Pancreas (tissue), 10 donors: ENCODE measurements at regions not wholly inside any gene's neighbourhood (a gene's known extent, or its start where the extent isn't known, plus 50 kb on each side); places are given as distances from the start of the nearest gene placed in this dataset.

ENCODE experiments used
- ATAC-seq, 4 donors: fragments of 200-7000 bp; cut with Tn5 transposase; one replicate each; pipeline versions ENCODE4 v1.8.0 to v1.9.1; 2020; ENCODE audit warnings: mild to moderate bottlenecking in 4 of 4, moderate library complexity in 4 of 4
- DNase-seq, 6 donors: peaks; one replicate each; pipeline ENCODE4 v3.0.0-alpha.2; 2020
- FAIRE-seq: peaks from 2 replicates; lab custom pipeline; 2012; peaks lifted over from hg19 to GRCh38; lab: Jason Lieb, UNC
- H3K27ac ChIP-seq, 4 donors: fragments of 200-600 bp; sonication (generic); 1 replicate in 3 of 4; 2 replicates in 1 of 4; pipeline versions ENCODE4 v1.5.0 to v1.8.0; 2020
- H3K27me3 ChIP-seq, 4 donors: fragments of 200-600 bp; one replicate each; pipeline ENCODE4 v1.8.0; 2021
- H3K36me3 ChIP-seq, 3 donors: fragments of 200-600 bp; sonication (generic) in 1 of 3; one replicate each; pipeline versions ENCODE4 v1.5.0 to v1.8.0; 2020 to 2021
- H3K4me1 ChIP-seq, 3 donors: fragments of 200-600 bp; one replicate each; pipeline ENCODE4 v1.8.0; 2021
- H3K4me3 ChIP-seq, 4 donors: fragments of 200-600 bp; sonication (generic) in 2 of 4; one replicate each; pipeline versions ENCODE4 v1.5.0 to v1.8.0; 2020 to 2021
- H3K9me3 ChIP-seq, 4 donors: fragments of 200-600 bp; one replicate each; pipeline ENCODE4 v1.8.0; 2021
- WGBS, 2 donors: extraction: QIAGEN DNeasy Blood & Tissue Kit; methylation state at CpG; one replicate each; pipeline ENCODE4 v1.1.7; 2013; 5-methylcytosine and 5-hydroxymethylcytosine counted together
- intact Hi-C, 3 donors: fragments of 100-400 bp; cut with DNase I; formaldehyde crosslinking; loops; one replicate each; pipeline versions ENCODE4 v1.11.1 to v1.14.2; 2022
- TF ChIP-seq, protein P1 (sequence below), 4 donors: fragments of 200-600 bp; sonication (generic) in 3 of 4; IDR thresholded peaks; one replicate each; pipeline versions ENCODE4 v1.5.0 to v1.8.0; 2021; ENCODE audit warnings: antibody characterized with exemption in 4 of 4
- donor health status: healthy with polysubstance abuse.
- donor health status: DM: no; HTN: no; CAD: no; lungs with moderate emphysema.
- donor health status: DM: no; HTN: no; CAD: no.
- donor health status: control.
- donor health status: control.
- donor health status: Bipolar disorder and iron deficiency.
- donor health status: DM: yes; HTN: yes; CAD: no.
- donor health status: DM: no; HTN: no; CAD: no.
- donor health status: DM: no; HTN: no; CAD: no.
- donor health status: DM: yes; HTN: yes; CAD: no.

DNA sequence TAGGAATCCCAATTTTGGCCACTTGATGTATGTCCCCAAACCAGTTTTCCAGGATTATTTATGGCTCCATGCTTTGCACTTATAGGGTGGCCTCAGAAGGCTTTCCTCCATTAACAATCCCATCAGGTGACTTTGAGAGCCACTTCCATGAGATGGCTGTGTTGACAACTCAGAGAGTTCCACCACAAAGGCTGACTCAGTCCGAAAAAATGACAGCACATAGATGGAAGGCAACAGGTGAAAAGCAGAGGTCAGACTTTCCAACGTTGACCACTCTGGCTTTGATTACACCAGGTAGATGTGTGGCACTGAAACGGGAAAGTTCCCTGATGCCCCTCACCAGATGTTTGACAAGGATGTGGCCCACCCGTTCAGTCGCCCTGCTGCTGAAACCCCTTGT is 431.4 kb upstream of the TNP1 start:
- TF ChIP-seq, protein P1, sequence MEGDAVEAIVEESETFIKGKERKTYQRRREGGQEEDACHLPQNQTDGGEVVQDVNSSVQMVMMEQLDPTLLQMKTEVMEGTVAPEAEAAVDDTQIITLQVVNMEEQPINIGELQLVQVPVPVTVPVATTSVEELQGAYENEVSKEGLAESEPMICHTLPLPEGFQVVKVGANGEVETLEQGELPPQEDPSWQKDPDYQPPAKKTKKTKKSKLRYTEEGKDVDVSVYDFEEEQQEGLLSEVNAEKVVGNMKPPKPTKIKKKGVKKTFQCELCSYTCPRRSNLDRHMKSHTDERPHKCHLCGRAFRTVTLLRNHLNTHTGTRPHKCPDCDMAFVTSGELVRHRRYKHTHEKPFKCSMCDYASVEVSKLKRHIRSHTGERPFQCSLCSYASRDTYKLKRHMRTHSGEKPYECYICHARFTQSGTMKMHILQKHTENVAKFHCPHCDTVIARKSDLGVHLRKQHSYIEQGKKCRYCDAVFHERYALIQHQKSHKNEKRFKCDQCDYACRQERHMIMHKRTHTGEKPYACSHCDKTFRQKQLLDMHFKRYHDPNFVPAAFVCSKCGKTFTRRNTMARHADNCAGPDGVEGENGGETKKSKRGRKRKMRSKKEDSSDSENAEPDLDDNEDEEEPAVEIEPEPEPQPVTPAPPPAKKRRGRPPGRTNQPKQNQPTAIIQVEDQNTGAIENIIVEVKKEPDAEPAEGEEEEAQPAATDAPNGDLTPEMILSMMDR (IDR thresholded peaks at IDR 0.05): no peak
- FAIRE-seq: no peak
- H3K9me3 ChIP-seq: no peaks in the 10 kb centered on the region
- peaks cover 0 to 9% (median 7%) of the 10 kb centered on the region in 3 donors for H3K4me1 ChIP-seq
- 84 to 87% methylated on average over 5 of the region's 5 CpGs for WGBS, 2 donors
- H3K36me3 ChIP-seq: no peaks in the 10 kb centered on the region
- H3K27me3 ChIP-seq: no peaks in the 10 kb centered on the region
- ATAC-seq: no peak
- no peak overlapping the region for H3K4me3 ChIP-seq
- H3K27ac ChIP-seq: no peak overlapping the region
- no peak for DNase-seq
- intact Hi-C loops: no loop called here

DNA sequence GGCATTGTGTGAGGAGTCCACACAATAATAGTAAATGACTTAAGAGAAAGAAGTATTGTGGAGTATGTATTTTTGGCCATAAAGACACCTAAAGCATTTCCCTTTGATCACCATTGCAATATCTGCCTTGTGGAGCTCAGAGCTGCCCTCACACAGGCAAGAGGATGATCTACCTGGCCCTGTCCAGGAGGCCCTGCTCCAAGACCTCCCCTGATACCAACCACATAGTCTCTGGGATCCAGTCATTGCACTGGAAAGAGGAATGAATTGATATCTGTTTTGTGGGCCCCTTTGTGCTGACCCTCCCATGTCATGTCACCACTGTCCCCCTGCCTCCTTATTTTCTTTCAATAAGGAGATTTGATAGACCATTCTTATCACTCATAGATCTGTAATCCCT is 430.6 kb upstream of the TNP1 start:
- Histone ChIP-seq H3K4me3 (no peak overlapping the region), H3K9me3 (no peaks in the 10 kb centered on the region), H3K4me1 (peaks cover 0 to 9% (median 7%) of the 10 kb centered on the region in 3 donors), H3K36me3 (no peaks in the 10 kb centered on the region), H3K27me3 (no peaks in the 10 kb centered on the region), H3K27ac (no peak overlapping the region)
- intact Hi-C loops: no loop called here
- ATAC-seq (no peak), FAIRE-seq (no peak), DNase-seq (no peak)
- TF ChIP-seq, protein P1 (IDR thresholded peaks at IDR 0.05): no peak

DNA sequence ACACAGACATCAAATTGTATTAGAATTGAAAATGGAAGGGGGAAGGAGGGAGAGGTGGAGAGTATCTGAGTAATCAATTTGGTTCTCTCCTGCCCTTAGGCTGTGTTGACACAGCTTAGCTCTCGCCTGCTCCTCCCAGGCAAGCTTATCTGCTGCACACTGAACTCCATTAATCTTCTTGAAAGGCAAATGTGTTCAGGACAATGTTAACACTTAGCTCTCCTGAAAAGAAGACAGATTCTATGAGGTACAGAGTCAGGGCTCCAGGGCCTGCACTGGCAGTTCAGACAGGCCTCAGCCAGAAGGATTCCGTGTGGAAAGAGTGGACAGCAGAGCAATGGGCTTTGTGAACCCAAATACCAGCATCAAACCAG is 430.0 kb upstream of the TNP1 start:
- intact Hi-C loops: no loop called here
- TF ChIP-seq, protein P1 (IDR thresholded peaks at IDR 0.05): no peak
- H3K4me3 ChIP-seq: no peak overlapping the region
- H3K36me3 ChIP-seq: no peaks in the 10 kb centered on the region
- ATAC-seq (peak; percentile 48 to 96 (median 90)), FAIRE-seq (no peak), DNase-seq (peak in 1 of 6 donors; percentile 16)
- no peaks in the 10 kb centered on the region for H3K27me3 ChIP-seq
- WGBS, 2 donors: 34 to 36% methylated on average over 2 of the region's 2 CpGs
- H3K9me3 ChIP-seq: no peaks in the 10 kb centered on the region
- H3K27ac ChIP-seq: no peak overlapping the region
- H3K4me1 ChIP-seq: peaks cover 0 to 9% (median 7%) of the 10 kb centered on the region in 3 donors

DNA sequence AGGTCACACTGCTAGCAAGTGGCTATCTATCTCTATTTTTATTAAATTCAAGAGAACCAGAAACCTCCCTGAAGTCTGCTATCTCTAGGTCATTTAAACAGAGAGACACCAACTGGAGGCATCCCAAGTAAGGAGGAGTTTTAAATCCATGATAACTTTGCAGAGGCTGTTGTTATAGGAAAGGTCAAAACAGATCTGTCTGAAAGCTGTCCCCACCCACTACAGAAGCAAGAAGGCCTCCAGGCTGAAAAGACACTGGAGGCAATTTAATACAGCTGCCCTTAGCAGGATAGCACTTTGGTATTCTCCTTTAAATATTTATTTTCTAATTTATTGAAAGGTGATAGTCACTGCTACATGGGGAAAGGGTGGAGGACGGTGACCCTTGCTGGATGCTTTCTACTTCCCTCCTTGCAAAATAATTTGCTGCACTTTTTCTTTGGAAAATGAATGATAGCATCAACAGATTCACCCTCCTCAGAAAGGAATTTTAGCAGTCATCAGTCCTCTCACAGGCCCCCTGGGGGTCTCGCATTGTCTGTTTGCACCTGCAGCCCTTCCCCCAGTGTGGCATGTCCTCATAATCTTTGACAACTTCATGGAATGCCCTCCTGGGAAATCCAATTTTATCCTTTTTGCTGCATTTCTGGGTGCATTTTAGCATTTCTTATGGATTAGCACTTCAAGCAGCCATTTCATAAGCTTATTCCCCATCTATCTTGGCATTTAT is 429.5 kb upstream of the TNP1 start:
- Histone ChIP-seq H3K36me3 (no peaks in the 10 kb centered on the region), H3K27me3 (no peaks in the 10 kb centered on the region), H3K9me3 (no peaks in the 10 kb centered on the region), H3K4me1 (peaks cover 0 to 9% (median 7%) of the 10 kb centered on the region in 3 donors), H3K27ac (no peak overlapping the region), H3K4me3 (no peak overlapping the region)
- TF ChIP-seq, protein P1 (IDR thresholded peaks at IDR 0.05): no peak
- FAIRE-seq (no peak), ATAC-seq (peak in 3 of 4 donors; percentile 19 to 46 (median 29)), DNase-seq (no peak)
- intact Hi-C loops: no loop called here
- WGBS, 2 donors: 44 to 65% methylated on average over 2 of the region's 2 CpGs

DNA sequence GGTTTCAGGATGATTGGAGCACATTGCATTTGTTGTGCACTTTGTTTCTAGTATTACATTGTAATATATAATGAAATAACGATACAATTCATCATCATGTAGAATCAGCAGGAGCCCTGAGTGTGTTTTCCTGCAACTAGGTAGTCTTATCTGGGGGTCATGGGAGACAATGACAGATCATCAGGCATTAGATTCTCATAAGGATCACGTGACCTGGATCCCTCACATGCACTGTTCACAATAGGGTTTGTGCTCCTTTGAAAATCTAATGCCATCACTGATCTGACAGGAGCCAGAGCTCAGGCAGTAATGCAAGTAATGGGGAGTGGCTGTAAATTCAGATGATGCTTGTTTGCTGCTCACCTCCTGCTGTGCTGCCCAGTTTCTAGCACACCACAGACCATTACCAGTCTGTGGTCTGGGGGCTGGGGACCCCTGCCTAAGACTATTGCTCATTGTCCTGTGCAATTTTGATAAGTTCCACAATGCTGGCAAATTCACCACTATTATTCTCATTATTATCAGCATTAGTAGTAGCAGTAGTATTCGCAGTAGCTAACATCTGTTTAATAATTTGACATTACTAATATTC is 428.7 kb upstream of the TNP1 start:
- intact Hi-C loops: no loop called here
- no peak for DNase-seq
- Histone ChIP-seq H3K36me3 (no peaks in the 10 kb centered on the region), H3K27me3 (no peaks in the 10 kb centered on the region), H3K9me3 (no peaks in the 10 kb centered on the region), H3K27ac (no peak overlapping the region), H3K4me3 (no peak overlapping the region), H3K4me1 (peaks cover 0 to 9% (median 7%) of the 10 kb centered on the region in 3 donors)
- no peak for ATAC-seq
- WGBS, 2 donors: 92 to 98% methylated on average over 3 of the region's 3 CpGs
- TF ChIP-seq, protein P1 (IDR thresholded peaks at IDR 0.05): no peak
- no peak for FAIRE-seq
